ENCODE measurements at regions not wholly inside any gene's neighbourhood (a gene's known extent, or its start where the extent isn't known, plus 50 kb on each side); places are given as distances from the start of the nearest gene placed in this dataset.

GRCh38 chr6:760982-761955, 68.3 kb upstream of the EXOC2 start:
- peak overlapping the region; percentile 95 for H3K27ac ChIP-seq
- peaks cover 5% of the 10 kb centered on the region for H3K79me2 ChIP-seq
- TF ChIP-seq CTCF (IDR thresholded peaks at IDR 0.05; ENCODE audit: poor library complexity) (no peak), EZH2 (IDR thresholded peaks at IDR 0.05; ENCODE audit: borderline replicate concordance) (no peak), EZH2phosphoT487 (IDR thresholded peaks at IDR 0.05; ENCODE audit: low read depth, severe bottlenecking, unreplicated experiment) (no peak)
- no peaks in the 10 kb centered on the region for H3K9me3 ChIP-seq (ENCODE audit: low read depth)
- H3K27me3 ChIP-seq = no peaks in the 10 kb centered on the region
- no peaks in the 10 kb centered on the region for H3K36me3 ChIP-seq (replicated peaks; ENCODE audit: insufficient read depth, low read depth)
- no peak overlapping the region for H2AFZ ChIP-seq
- H3K4me2 ChIP-seq = peak overlapping the region; percentile 67
- peaks cover 3% of the 10 kb centered on the region for H3K4me1 ChIP-seq (ENCODE audit: insufficient read depth)
- no peaks in the 10 kb centered on the region for H3K9me2 ChIP-seq (replicated peaks; ENCODE audit: insufficient read depth)
- no peak overlapping the region for H3K4me3 ChIP-seq
- no peaks in the 10 kb centered on the region for H4K20me1 ChIP-seq (ENCODE audit: insufficient read depth, poor library complexity, severe bottlenecking)
- WGBS (ENCODE audit: low lambda C conversion rate, missing lambda C conversion rate) = 75% methylated on average over 45 of the region's 48 CpGs
- DNase-seq (ENCODE audit: low spot score) = peak; percentile 58

- Histone ChIP-seq H3K36me3 (replicated peaks; ENCODE audit: insufficient read depth, low read depth) (no peaks in the 10 kb centered on the region), H3K4me1 (ENCODE audit: insufficient read depth) (peaks cover 3% of the 10 kb centered on the region), H3K4me2 (peak overlapping the region; percentile 57), H3K27ac (peak overlapping the region; percentile 95), H3K4me3 (no peak overlapping the region), H3K9me3 (ENCODE audit: low read depth) (no peaks in the 10 kb centered on the region), H2AFZ (no peak overlapping the region), H4K20me1 (ENCODE audit: insufficient read depth, poor library complexity, severe bottlenecking) (no peaks in the 10 kb centered on the region), H3K9me2 (replicated peaks; ENCODE audit: insufficient read depth) (no peaks in the 10 kb centered on the region), H3K79me2 (peaks cover 5% of the 10 kb centered on the region), H3K27me3 (no peaks in the 10 kb centered on the region)
- no peak for TF ChIP-seq EZH2phosphoT487 (IDR thresholded peaks at IDR 0.05; ENCODE audit: low read depth, severe bottlenecking, unreplicated experiment)
- TF ChIP-seq EZH2 (IDR thresholded peaks at IDR 0.05; ENCODE audit: borderline replicate concordance) = no peak
- no peak for TF ChIP-seq CTCF (IDR thresholded peaks at IDR 0.05; ENCODE audit: poor library complexity)
- DNase-seq (ENCODE audit: low spot score) = no peak
- 88% methylated on average over 3 of the region's 3 CpGs for WGBS (ENCODE audit: low lambda C conversion rate, missing lambda C conversion rate)
Observed at GRCh38 chr6:759729-760128, 66.8 kb upstream of the EXOC2 start.

- Histone ChIP-seq H3K27me3 (no peaks in the 10 kb centered on the region), H4K20me1 (ENCODE audit: insufficient read depth, poor library complexity, severe bottlenecking) (no peaks in the 10 kb centered on the region), H3K27ac (no peak overlapping the region), H3K4me1 (ENCODE audit: insufficient read depth) (no peaks in the 10 kb centered on the region), H3K9me2 (replicated peaks; ENCODE audit: insufficient read depth) (no peaks in the 10 kb centered on the region), H3K79me2 (peaks cover 5% of the 10 kb centered on the region), H3K9me3 (ENCODE audit: low read depth) (no peaks in the 10 kb centered on the region), H3K4me3 (no peak overlapping the region), H2AFZ (no peak overlapping the region), H3K4me2 (no peak overlapping the region), H3K36me3 (replicated peaks; ENCODE audit: insufficient read depth, low read depth) (no peaks in the 10 kb centered on the region)
- DNase-seq (ENCODE audit: low spot score) = no peak
- TF ChIP-seq CTCF (IDR thresholded peaks at IDR 0.05; ENCODE audit: poor library complexity) (no peak), EZH2phosphoT487 (IDR thresholded peaks at IDR 0.05; ENCODE audit: low read depth, severe bottlenecking, unreplicated experiment) (no peak), EZH2 (IDR thresholded peaks at IDR 0.05; ENCODE audit: borderline replicate concordance) (no peak)
Observed at GRCh38 chr6:756224-756623, 63.3 kb upstream of the EXOC2 start.

Data from hepatocyte (in vitro differentiated cells).